ENCODE measurements at regions not wholly inside any gene's neighbourhood (a gene's known extent, or its start where the extent isn't known, plus 50 kb on each side); places are given as distances from the start of the nearest gene placed in this dataset.

GRCh38 chr4:124478470-124478869 lies 234.1 kb downstream of the ANKRD50 start:
- no peak overlapping the region for H3K27ac ChIP-seq
- TF ChIP-seq ZFX (IDR thresholded peaks at IDR 0.05) = no peak
- TF ChIP-seq, protein P1, sequence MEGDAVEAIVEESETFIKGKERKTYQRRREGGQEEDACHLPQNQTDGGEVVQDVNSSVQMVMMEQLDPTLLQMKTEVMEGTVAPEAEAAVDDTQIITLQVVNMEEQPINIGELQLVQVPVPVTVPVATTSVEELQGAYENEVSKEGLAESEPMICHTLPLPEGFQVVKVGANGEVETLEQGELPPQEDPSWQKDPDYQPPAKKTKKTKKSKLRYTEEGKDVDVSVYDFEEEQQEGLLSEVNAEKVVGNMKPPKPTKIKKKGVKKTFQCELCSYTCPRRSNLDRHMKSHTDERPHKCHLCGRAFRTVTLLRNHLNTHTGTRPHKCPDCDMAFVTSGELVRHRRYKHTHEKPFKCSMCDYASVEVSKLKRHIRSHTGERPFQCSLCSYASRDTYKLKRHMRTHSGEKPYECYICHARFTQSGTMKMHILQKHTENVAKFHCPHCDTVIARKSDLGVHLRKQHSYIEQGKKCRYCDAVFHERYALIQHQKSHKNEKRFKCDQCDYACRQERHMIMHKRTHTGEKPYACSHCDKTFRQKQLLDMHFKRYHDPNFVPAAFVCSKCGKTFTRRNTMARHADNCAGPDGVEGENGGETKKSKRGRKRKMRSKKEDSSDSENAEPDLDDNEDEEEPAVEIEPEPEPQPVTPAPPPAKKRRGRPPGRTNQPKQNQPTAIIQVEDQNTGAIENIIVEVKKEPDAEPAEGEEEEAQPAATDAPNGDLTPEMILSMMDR (conservative IDR thresholded peaks at IDR 0.05) = no peak

DNA sequence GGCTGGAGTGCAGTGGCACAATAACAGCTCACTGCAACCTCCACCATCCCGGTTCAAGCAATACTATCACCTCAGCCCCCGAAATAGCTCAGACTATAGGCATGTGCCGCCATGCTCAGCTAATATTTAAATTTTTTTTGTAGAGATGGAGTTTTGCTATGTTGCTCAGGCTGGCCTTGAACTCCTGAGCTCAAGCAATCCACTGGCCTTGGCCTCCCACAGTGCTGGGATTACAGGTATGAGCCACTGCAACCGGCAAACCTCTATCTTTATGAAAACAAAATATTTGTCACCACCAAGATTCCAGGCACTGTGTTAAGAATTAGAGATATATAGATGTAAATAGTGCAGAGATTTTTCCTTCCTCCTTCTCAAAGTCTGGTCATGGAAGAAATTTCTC lies 232.5 kb downstream of the ANKRD50 start:
- no peak overlapping the region for H3K27ac ChIP-seq
- TF ChIP-seq ZFX (IDR thresholded peaks at IDR 0.05) = no peak
- TF ChIP-seq, protein P1 (conservative IDR thresholded peaks at IDR 0.05) = no peak

DNA sequence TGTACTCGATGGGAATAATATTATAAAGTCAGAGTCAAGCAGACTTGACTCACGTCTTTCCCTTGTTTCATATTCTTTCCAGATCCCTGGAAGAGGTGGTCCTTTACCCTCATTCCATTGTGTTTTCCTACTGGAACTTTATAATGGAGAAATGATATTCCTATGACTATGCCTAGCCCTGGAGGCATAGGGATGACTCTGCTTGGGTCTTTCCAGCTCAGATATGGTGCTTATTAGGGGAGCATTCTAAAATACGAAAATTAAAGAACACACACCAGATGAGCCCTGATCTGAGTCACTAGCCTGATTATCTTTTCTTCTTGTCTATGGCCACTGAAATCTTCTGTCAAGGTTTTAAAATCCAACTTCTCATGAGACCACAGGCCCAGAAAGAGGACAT lies 231.4 kb downstream of the ANKRD50 start:
- H3K27ac ChIP-seq = no peak overlapping the region
- TF ChIP-seq ZFX (IDR thresholded peaks at IDR 0.05) = no peak
- TF ChIP-seq, protein P1 (conservative IDR thresholded peaks at IDR 0.05) = no peak

GRCh38 chr4:124483048-124483906 lies 229.3 kb downstream of the ANKRD50 start:
- H3K27ac ChIP-seq = no peak overlapping the region
- TF ChIP-seq ZFX (IDR thresholded peaks at IDR 0.05) = no peak
- TF ChIP-seq, protein P1 (conservative IDR thresholded peaks at IDR 0.05) = no peak

DNA sequence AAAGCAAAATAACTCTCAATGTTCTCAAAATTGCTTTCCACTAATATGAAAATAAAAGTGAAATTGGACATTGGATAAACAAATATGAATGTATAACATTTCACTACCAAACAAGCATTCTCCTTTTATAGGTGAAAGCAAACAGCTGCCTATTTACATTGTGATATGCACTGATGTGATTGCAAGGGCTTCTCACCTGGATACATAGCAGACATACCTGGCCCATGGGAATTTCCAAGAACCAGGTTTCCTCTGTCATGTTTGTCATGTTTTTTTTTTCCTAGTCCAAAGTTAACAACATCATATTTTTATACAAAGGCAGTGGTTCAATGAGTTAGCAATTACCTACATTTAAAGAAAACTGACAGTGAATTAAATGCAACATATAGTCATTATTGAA lies 228.5 kb downstream of the ANKRD50 start:
- no peak overlapping the region for H3K27ac ChIP-seq

DNA sequence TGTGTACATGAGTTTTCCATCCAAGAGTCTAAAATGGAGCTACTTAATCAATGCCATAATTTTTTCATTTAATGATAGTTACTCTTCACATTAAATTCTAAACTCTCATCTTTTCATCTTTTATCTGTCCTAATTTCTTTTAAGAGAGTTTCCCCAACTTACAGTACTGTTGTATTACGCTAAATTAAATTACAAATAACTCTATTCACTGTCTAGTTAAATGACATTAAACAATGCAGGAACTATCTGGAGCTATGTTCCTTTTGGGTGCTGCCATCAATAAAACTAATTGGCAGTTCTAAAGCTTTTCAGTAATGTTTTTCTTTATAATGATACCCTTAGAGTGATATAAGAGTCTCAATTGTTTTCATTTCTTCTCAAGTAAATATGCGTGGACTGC lies 227.6 kb downstream of the ANKRD50 start:
- TF ChIP-seq, protein P1 (conservative IDR thresholded peaks at IDR 0.05) = no peak
- no peak for TF ChIP-seq ZFX (IDR thresholded peaks at IDR 0.05)
- H3K27ac ChIP-seq = no peak overlapping the region

More for the DNA sequence above, 228.5 kb downstream of the ANKRD50 start:
- no peak for TF ChIP-seq ZFX (IDR thresholded peaks at IDR 0.05)
- TF ChIP-seq, protein P1 (conservative IDR thresholded peaks at IDR 0.05) = no peak

DNA sequence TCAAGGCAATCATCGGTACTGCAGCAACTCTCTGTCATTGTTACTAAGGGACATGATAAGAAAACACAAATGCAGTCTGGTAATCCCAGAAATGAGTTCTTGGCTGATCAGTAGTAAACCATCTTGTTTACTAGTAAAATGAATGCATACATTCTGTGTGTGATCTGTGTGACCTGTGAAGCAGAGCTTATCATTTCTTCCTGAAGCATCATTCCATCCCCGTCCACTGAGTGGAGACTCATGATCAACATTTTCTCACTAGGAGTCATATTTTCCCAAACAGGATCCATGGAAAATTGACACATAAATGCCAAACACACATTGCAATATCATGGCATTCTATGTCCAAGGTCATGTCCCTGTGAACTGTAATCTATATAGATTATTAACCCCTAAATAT lies 226.1 kb downstream of the ANKRD50 start:
- TF ChIP-seq, protein P1 (conservative IDR thresholded peaks at IDR 0.05) = peak; percentile 23
- no peak for TF ChIP-seq ZFX (IDR thresholded peaks at IDR 0.05)
- H3K27ac ChIP-seq = no peak overlapping the region
